Brain pericyte (primary cell): ENCODE measurements at regions not wholly inside any gene's neighbourhood (a gene's known extent, or its start where the extent isn't known, plus 50 kb on each side); places are given as distances from the start of the nearest gene placed in this dataset.

ENCODE experiments used
- DNase-seq: peaks from one replicate; pipeline ENCODE4 v3.0.0-alpha.2; 2012; ENCODE audit warnings: low read depth, low spot score

- DNase-seq, result no peak
Measured at GRCh38 chr13:75052616-75053015, 429.4 kb downstream of the TBC1D4 start.

DNA sequence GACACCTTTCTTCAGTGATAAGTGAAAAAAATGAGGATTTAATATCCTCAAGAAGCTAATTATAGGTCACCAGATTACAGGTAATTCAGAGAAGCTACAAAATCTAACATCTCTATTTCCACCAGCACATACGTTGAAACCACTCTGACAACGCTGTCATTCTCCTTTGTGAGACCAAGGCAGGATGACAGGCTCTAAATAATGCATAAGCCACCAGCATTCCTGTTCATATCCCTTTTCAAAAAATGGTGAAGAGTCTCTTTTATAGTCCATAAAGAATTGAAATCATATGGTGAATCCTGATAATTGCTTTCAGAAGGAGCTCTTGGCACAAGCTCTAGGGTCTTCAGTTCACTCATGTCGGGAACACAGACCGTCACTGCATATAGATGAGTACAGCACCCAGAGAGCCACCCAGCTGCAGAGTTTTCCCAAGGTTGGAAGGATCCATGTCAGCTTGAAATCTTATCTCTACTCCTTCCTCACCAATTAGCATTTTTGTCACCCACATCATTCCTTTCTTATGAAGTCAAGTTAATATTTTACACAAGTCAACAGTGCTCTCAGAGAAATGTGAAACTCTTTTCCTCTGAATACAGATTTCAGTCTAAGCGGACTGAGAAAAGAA is 431.4 kb downstream of the TBC1D4 start:
- DNase-seq, result no peak

GRCh38 chr13:75049735-75050335 is 432.1 kb downstream of the TBC1D4 start:
- no peak for DNase-seq

DNA sequence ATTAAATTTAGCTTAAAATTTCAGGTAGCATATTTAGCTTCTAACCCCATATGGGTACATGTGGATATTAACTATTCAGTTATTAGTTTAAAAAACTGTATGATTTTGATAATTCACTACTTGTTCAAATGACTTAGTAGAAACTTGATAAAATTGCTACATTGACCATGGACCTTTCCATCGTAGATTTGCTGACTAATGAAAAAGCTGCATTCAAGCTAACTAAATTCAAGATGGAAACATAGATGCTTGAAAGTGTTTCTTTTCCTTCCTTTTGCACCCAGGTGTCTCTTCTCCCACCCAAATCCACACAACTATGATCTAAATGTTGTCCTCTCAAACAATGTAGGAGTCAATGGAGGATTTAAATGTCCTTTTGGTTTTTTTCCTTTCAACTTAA is 439.2 kb downstream of the TBC1D4 start:
- DNase-seq, result no peak

GRCh38 chr13:75038393-75039113 is 443.4 kb downstream of the TBC1D4 start:
- DNase-seq, result no peak

DNA sequence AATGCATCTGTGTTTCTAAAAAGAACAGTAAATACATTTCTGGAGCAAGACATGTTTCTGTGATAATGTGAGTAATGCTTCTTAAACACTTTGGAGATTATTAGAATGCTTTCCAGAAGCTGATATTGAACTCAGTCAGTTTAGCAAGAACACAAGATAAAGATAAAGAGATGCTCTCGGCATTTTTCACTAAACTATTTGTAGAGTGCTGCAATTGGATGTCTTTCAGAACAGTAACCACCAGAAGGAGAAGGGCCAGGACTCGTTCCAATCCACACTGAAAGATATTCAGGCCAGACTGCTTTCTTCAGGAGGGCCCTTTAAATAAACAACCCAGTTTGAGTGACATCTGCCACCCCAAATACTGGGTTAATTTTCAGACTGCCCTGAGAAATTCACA is 456.0 kb downstream of the TBC1D4 start:
- DNase-seq, result no peak

DNA sequence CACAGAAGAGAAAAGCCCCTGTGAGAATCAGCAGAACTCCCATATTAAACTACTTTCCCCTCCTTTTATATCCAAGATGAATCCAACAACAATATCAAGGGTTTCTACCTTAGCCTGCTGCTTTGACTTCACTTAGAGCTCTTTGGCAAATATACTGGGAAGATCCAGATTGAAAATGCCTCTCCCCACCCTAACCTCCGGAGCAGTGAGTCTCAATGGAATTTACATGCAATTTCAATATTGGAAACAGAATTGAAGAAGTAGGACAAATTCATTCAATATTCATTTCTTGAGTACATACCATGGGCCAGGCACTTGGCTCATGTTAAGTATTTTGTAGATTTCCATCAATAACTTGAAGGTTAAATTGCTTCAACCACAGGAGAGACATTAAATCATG is 457.4 kb downstream of the TBC1D4 start:
- DNase-seq, result no peak

- no peak for DNase-seq
Measured at GRCh38 chr13:75023609-75024008, 458.4 kb downstream of the TBC1D4 start.

GRCh38 chr13:75021151-75021550 is 460.8 kb downstream of the TBC1D4 start:
- no peak for DNase-seq

DNA sequence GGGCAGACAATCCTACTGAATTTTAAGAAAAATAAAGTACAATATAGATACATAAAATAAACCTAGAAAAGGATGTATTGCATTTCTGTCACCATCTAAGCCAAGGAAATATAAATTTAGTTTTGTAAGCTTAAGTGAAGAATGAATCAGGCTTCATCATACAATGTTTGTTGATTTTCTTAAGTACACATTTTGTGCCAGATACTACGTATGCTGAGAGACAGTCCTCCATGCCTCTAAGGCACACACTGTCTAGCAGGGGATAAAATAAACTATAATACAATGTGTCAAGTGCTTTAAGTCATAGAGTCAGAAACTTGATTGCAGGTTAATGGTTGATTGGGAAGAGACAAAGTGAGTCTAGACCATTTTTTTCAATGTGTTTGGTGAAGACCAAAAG is 465.7 kb downstream of the TBC1D4 start:
- no peak for DNase-seq

- DNase-seq, result no peak
Measured at GRCh38 chr13:75013818-75014217, 468.2 kb downstream of the TBC1D4 start.

- no peak for DNase-seq
Measured at GRCh38 chr13:75010941-75011340, 471.0 kb downstream of the TBC1D4 start.

- no peak for DNase-seq
Measured at GRCh38 chr13:75008926-75009325, 473.0 kb downstream of the TBC1D4 start.

- no peak for DNase-seq
Measured at GRCh38 chr13:74990992-74991391, 491.0 kb downstream of the TBC1D4 start.

GRCh38 chr13:74987124-74987690 is 494.8 kb downstream of the TBC1D4 start:
- no peak for DNase-seq

DNA sequence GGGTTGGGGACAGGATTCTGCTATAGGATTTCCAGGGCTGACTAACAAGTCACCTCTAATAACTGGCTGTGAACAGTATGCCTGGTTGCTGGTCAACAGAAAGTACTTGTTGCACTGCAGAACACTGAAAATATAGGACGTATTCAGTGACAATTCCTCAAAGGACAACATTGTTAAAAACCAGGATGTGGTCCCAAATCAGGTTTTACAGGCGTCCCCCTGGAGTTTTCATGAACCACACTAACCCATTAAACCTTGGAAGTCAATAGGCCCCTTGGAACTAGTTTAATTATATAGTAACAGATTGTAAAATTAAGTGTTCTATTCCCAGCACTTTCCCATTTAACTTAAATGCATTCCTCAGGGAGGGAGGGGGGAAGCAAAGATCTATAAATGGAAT is 495.4 kb downstream of the TBC1D4 start:
- no peak for DNase-seq

GRCh38 chr13:74979703-74980102 is 502.3 kb downstream of the TBC1D4 start:
- no peak for DNase-seq

DNA sequence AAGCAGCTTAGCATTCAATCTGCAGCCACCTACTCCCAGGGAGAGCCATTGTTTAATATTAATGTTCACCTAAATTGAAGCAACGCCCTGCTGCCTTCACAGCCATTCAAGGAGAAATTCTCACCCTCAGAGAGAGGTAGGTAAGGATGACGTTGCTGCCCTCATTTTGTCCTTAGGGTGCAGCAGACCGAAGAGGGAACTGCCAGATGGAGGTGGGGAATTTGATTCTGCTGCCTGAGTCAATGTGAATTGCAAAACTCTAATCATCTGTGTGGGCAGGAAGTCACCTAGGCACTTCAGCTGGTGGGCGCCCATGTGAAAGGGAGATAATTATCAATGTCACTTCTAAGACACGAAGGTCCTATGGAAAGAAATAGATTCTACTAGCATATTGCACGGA is 503.4 kb downstream of the TBC1D4 start:
- no peak for DNase-seq

- no peak for DNase-seq
Measured at GRCh38 chr13:74977498-74977897, 504.5 kb downstream of the TBC1D4 start.

DNA sequence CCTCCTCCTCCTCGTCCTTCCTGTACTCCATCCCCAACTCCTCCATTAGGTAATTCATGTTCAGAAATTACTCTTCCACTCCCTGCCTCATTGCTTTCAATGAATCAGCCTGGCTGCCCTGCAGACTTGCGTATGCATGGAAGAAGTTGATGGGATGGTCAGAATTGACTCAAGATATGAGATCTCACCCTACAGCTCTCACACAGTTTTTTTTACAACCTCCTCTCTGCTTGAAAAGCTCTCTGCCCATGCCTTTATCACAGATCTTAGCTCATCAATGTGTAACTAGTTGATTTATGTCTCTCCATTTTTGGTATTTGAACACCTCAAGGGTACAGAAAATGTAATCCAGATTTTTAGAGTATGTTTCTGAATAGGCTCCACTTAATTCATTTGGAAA is 506.9 kb downstream of the TBC1D4 start:
- no peak for DNase-seq

GRCh38 chr13:74973935-74974879 is 507.8 kb downstream of the TBC1D4 start:
- DNase-seq, result no peak

DNA sequence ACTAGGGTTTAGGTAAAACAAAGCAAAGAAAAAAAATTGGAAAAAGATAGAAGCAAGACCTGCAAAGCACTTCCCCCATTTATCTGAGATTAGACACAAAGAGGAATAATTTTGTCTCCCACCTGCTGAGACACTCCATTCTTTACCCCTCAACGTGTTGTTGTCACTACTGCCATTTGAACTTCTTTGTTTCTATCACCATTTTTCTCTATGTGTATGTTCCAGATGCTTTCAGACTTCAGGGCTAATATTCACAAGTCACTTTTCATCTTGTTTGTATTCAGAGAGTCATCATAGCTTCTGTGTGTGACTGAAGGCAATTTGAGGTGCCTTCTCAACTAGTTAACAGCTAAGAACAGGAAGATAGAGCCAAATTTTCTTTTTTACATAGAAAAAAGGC is 512.5 kb downstream of the TBC1D4 start:
- no peak for DNase-seq
